ENCODE measurements at regions not wholly inside any gene's neighbourhood (a gene's known extent, or its start where the extent isn't known, plus 50 kb on each side); places are given as distances from the start of the nearest gene placed in this dataset.
"Not testable (repeated sequence)": the region's sequence is repeated elsewhere in the genome, so short reads cannot be mapped to it uniquely, and the experiment has no call there.

DNA sequence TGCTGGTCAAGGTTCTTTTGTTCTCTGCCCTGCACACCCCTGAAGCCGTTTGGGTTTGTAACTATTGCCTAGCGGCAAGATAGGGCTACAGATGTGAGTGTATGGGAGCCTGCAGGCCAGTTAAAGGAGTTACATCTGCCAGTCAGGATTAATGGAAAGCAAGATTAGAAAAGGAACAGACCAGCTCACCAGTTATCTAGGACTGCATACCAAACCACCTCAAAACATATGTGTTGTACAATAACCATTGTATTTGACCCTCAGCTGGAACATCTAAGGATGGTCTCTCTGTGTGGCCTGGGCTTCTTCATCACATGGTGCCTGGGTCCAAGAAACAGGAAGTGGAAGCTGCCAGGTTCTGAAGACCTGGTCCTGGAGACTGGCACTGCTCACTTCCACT is 52.5 kb upstream of the FBXO28 start:
- no peak for DNase-seq (ENCODE audit: low read depth in 4 of 4, low spot score in 1 of 4)

DNA sequence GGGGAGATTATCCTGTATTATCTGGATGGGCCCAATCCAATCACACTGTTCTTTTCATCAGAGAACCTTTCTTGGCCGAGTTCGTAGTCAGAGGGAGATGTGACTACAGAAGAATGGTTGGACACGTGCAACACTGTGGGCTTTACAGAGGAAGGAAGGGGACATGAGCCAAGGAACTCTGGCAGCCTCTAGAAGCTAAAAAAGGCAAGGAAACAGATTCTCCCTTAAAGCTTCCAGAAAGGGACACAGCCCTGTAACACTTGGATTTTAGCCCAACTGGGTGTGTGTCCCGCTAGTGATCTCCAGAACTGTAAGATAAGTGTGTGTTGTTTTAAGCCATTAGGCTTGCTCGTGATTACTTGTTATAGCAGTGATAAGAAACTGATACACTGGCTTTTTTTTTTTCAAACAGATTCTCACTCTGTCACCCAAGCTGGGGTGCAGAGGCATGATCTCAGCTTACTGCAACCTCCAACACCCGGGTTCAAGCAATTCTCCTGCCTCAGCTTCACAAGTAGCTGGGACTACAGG is 53.9 kb upstream of the FBXO28 start:
- no peak for DNase-seq (ENCODE audit: low read depth in 4 of 4, low spot score in 1 of 4)

DNA sequence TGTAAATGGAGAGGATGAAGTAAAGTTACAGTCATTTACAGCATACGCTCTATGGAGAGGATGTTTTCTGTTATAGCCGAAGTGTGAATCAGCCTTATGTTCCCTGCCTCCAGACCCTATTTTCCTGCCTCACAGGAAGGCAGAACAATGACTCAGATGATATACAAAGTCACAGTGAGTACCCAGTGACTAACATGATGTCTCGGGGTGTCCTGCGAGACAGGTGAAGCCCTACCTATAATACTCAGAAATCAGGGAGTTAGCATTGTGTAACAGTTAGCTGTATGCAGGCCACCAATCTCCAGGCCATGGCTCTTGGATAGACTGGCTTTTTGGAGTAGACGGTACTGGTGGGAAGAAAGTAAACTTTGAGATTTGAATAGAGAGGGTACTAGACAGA is 55.6 kb upstream of the FBXO28 start:
- no peak for DNase-seq (ENCODE audit: low read depth in 4 of 4, low spot score in 1 of 4)

DNA sequence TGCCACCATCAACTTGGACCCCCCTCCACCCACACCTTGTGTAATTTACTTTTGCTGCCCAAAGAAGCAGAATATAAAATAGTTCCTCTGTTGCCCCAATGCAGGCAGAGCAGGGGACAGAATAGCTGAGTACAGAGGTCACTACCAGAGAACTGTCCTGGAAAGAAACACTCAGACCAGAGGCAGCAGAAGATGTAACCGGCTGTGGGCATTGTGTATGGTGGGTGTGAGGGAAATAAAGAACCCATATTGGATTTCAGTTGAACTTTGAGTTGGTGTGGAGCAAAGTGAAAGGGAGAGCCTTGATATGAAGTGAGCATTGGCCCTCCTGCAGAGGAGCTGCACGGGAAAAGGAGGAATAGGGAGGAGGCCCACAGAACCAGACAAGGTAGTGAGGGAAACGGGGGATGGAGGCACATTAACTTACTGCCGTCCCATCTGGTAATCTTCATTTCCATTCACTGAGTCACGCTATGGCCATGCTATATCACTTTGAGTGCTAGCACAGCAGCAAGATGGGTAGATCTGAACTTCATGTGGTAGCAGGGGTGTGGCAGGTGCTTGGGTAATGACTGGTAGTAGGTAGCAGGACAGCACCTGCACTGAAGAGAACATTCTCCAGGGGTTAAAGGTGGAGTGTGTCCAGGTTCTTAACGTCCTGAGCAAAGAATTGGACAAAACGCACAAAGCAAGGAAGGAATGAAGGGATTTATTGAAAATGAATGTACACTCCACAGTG is 56.3 kb upstream of the FBXO28 start:
- DNase-seq (ENCODE audit: low read depth in 4 of 4, low spot score in 1 of 4), result no peak

DNA sequence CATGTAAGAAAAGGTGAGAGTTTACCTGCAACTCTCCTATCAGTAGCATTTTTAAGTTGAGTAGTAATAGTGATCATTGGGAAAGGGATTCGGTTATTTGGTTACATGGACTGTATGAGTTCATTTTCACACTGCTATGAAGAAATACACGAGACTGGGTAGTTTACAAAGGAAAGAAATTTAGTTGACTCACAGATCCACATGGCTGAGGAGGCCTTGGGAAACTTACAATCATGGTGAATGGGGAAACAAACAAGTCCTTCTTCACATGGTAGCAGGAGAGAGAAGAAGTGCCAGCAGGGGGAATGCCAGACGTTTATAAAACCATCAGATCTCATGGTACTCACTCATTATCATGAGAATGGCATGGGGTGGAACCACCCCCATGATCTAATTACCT is 59.3 kb upstream of the FBXO28 start:
- DNase-seq (ENCODE audit: low read depth in 4 of 4, low spot score in 1 of 4), result no peak

DNA sequence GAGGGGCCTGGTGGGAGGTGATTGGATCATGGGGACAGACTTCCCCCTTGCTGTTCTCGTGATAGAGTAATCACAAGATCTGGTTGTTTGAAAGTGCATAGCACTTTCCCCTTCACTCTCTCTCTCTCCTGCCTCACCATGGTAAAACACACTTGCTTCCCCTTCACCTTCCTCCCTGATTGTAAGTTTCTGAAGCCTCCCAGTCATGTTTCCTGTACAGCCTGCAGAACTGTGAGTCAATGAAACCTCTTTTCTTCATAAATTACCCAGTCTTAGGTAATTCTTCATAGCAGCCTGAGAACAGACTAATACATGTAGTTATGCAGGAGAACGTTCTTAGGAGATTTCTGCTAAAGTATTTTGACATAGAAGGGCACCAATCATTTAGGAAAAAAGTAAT is 59.9 kb upstream of the FBXO28 start:
- no peak for DNase-seq (ENCODE audit: low read depth in 4 of 4, low spot score in 1 of 4)

DNA sequence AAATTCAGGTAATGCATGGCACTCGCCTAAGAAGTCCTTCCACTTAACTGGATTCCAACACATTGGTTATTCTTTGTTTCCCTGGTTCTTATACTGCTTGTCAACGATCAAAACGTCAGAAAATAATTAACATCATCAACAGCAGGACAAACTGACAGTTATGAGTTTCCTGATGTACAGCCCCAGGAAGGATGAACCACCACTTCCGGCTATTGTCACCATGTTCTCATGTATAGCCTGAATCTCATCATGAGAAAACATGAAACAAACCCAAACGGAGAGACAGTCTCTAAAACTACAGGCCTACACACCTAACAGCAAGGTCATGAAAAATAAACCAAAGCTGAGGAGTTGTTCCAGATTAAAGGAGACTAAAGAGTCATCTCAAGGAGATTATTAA is 60.5 kb upstream of the FBXO28 start:
- no peak for DNase-seq (ENCODE audit: low read depth in 4 of 4, low spot score in 1 of 4)

DNA sequence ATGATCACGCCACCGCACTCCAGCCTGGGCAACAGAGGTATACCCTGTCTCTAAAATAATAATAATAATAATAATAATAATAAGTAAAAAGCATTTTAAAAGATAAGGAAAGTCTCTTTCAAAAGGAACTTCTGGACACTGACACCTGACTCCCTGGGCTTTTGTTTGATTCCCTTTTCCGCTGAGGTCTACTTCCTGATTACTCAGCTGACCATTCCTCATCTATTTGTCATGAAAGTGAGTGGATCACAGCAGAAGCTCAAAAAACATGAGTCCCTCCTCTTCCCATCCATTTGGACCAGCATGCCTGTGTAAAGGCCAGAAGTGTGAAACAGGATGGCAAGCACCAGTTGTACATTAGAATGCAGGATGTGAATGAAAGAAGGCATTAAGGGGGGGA is 61.1 kb upstream of the FBXO28 start:
- DNase-seq (ENCODE audit: low read depth in 4 of 4, low spot score in 1 of 4), result no peak

DNA sequence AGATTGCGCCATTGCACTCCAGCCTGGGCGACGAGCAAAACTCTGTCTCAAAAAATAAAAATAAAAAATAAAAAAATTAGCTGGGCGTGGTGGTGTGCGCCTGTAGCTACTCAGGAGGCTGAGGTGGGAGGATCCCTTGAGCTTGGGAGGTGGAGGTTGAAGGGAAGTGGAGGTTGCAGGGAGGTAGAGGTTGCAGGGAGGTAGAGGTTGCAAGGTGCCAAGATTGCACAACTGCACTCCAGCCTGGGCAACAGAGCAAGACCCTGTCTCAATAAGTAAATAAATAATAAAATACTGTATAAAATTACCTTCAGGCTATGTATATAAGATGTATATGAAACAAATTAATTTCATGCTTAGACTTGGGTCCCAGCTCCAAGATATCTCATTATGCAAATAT is 62.1 kb upstream of the FBXO28 start:
- DNase-seq (ENCODE audit: low read depth in 4 of 4, low spot score in 1 of 4), result not testable (repeated sequence)

DNA sequence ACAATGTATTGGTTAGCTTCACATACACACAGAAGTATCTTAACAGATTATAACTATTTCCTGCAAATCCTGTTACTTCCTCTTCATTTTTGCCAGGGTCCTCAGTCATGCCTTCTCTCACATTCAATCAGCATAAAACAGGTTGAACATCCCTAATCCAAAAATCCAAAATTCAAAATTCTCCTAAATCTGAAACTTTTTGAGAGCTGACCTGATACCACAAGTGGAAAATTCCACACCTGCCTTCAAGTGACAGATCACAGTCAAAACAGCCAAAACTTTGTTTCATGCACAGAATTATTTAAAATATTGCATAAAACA is 62.9 kb upstream of the FBXO28 start:
- DNase-seq (ENCODE audit: low read depth in 4 of 4, low spot score in 1 of 4), result no peak

DNA sequence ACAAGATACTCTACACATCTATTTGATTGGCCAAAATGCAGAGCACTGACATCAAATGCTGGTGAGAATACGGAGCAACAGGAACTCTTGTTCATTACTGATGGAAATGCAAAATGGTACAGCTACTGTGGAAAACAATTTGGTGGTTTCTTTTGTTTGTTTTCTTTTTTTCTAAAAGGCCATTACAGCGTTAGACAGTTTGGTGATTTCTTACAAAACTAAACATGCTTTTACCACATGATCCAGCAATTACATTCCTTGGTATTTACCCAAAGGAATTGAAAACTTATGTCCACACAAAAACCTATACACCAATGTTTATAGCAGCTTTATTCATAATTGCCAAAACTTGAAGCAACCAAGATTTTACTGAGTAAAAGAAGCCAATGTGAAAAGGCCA is 66.4 kb upstream of the FBXO28 start:
- no peak for DNase-seq (ENCODE audit: low read depth in 4 of 4, low spot score in 1 of 4)

DNA sequence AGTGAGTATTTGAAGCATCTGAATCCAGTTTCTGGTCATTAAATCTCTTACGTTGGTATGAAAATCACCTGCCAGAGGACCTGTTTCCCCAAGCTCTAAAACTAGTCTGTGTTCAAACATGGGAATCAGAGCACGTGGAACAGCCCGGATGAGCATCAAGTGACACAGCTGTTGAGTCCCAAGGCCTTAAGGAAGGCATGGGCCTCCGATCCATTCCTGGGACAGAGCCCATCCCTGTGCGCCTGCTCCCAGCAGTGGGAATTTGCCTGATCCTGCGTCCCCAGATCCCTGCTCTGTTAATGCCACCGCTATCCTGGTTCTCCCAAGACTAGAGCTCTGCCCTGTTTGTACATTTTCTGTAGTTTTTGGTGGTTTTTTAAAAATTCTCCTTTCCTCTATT is 68.4 kb upstream of the FBXO28 start:
- DNase-seq (ENCODE audit: low read depth in 4 of 4, low spot score in 1 of 4), result no peak

DNA sequence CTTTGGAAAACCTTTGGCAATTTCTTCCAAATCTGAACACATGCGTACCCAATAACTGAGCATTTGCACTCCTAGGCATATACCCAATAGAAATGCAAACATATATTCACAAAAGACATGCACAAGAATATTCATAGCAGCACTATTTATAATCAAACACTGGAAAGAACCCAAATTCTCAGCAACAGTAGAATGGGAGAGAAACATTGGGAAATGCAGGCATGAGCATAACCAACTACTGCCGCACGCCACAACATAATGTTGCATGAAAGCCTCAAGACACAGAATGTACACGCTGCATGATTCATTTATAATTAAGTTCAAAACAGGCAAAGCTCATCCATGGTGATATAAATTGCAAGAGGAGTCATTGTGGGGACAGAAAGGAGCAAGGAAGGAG is 69.5 kb upstream of the FBXO28 start:
- no peak for DNase-seq (ENCODE audit: low read depth in 4 of 4, low spot score in 1 of 4)

DNA sequence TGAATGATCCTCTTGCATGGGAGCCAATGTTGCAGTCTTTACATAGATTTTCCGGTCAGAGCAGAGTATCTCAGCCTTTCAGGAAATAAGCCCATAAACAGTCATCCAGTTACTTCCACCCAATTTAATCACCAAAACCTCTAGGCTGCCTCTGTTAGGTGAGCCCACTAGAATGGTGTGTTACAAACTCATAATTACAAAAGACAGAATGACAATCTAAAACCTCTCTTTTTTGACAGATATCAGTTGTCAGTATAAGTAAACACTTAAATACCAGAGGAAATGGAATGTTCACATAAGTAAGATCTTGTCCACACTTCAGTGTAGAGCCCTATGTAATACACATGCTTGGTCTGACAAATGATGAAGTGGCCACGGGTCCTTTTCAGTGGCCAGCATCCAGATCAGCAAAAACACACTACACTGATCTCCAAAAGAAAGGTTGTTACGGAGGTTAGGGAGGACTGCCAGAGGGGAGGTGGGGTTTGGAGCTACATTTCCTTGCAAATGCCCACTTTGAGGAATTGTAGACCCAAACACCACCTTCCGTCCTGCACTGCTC is 71.3 kb upstream of the FBXO28 start:
- no peak for DNase-seq (ENCODE audit: low read depth in 4 of 4, low spot score in 1 of 4)

DNA sequence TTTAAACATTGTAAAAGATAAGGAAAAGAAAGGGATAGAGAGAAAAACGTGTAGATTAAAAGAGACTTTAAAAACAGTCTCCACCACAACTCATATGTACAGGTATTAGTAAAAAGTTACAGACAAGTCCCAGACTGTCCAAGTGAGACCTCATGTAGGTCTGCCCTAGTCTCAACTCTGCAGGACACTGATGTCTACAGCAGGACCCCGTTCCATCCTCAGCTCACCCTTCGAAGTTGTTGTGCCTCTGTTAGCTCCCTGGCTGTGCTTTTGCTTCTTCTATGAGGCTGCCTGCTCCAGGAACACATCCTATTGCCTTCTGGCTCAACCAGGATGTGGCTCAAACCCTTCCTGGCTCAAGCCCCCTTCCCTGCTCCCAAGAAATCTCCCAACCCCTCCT is 72.9 kb upstream of the FBXO28 start:
- no peak for DNase-seq (ENCODE audit: low read depth in 4 of 4, low spot score in 1 of 4)

DNA sequence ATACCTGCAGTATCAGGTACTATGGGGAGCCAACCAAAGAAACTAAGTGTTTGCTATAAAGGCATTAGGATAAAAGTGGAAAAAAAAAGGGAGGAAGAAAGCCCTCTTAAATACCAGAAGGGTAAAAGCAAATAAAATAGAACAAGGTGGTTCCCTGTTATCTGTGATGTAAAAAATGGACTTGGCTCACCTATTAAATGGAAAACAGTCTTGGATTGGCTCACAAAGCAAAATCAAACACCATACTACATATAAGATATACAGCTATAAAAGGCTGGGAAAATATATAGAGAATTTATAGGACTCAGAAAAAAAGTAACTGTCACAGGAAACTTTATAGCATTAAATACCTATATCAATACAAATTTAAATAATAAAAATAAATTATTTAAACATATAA is 73.5 kb upstream of the FBXO28 start:
- not testable (repeated sequence) for DNase-seq (ENCODE audit: low read depth in 4 of 4, low spot score in 1 of 4)

DNA sequence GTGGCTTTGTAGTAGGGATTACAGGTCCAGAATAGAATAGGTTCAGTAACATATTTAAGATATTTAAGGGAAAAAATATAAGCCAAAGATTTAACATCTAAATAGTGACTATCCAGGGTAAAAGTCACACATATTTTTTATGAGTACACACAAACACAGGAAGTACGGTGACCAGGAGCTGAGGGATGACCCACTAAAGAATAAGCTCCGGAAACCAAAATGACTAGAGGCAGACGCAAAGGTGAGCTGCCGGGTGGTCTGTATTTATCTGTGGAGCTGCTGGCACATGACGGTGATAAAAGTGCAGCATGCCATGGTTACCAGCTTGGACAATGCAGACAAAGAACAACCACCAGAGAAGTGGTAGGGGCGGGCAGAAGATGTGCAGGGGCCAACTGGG is 73.9 kb upstream of the FBXO28 start:
- DNase-seq (ENCODE audit: low read depth in 4 of 4, low spot score in 1 of 4), result not testable (repeated sequence)

DNA sequence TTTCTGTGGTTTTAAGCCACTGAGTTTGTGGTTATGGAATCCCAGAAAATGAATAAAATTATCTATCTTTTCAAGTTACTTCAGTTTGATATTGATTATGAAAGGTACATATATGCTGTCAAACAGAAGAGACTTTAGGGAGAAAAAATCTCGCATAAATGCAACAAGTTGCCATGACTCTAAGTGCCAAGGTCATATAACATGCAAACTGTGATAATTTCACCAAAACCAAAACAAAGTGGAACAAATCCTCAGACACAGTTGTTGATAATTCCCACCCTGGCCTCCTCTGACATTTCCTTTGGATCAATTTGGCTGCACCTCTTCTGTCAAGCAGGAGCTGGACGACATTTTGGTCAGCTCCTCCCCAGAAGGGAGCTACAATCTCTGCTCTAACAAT is 75.1 kb upstream of the FBXO28 start:
- DNase-seq (ENCODE audit: low read depth in 4 of 4, low spot score in 1 of 4), result not testable (repeated sequence)

DNA sequence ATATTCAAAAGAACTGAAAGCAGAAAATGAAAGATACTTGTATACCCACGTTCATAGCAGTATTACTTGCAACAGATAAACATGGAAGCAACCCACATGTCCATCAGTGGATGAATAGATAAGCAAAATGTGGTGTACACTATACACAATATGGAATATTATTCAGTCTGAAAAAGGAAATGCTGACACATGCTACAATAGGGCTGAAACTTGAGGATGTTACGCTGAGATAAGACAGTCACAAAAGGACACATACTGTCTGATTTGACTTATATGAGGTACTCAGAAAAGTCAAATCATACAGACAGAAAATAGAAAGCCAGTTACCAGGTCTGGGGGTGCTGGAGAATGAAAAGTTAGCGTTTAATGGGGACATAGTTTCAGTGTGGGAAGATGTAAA is 76.5 kb upstream of the FBXO28 start:
- DNase-seq (ENCODE audit: low read depth in 4 of 4, low spot score in 1 of 4), result not testable (repeated sequence)

DNA sequence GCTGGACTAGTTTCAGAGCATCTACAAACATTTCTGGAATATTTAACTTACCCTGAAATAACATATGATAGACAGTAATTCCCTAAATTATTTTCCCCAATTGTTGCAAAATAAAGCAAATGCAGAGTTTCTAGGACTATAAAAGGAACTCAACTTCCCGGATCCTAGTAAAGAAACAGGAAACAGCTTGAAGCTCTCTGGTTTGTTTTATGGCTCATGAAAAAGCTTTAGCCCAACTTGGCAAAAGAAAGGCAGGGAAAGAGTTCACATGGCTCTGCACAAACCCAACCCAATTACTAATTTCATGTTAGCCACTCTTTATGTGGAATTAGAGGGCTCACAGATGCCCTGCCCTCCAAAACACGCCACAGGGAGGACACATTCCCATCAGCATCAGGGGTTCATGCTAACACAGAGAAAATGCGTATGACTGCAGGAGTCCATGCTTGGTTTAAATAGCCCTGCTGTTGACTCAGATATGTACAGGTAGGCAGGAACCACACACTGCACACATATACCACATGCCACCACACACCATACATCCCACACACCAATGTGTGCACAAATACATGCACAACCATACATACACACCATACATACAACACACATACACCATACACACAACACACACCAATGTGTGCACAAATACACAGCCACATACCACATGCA is 81.2 kb upstream of the FBXO28 start:
- not testable (repeated sequence) for DNase-seq (ENCODE audit: low read depth in 4 of 4, low spot score in 1 of 4)

DNA sequence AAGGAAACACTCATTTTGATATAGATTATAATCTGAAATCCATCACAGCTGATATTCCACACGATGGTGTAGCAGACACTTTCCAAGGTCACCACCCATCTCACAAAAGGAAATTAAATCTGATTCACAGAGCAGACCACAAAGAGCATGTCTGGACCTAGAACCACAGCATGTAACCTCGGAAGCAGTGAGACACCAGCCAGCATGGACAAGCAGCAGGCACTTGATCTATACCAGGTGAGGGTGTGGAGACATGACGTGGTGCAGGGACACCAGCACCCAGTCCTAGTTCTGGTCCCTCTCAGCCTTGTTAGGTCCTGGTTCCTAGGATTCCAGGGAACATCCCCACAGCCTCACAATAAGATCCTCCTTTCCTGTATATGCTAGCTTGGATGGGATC is 81.9 kb upstream of the FBXO28 start:
- DNase-seq (ENCODE audit: low read depth in 4 of 4, low spot score in 1 of 4), result not testable (repeated sequence)

DNA sequence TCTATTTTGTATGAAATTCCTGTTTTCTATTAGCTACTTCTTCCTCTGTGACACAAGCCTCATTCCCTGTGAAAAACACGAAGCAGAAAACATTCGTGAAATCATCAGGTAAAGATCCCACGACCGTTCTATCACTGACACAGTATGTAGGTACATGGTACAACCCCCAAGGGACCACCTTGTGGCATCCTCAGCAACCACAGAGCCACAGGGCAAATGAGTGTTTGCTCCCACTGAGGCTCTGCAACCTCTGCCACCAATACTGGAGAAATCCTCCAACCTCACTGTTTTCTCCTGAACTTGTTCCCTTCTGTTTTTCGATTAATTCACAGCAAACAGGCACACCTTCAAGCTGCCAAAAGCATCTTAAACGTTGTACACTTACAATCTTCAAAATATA is 83.7 kb upstream of the FBXO28 start:
- DNase-seq (ENCODE audit: low read depth in 4 of 4, low spot score in 1 of 4), result not testable (repeated sequence)
